Esophagus squamous epithelium (tissue), 4 donors: ENCODE measurements at regions not wholly inside any gene's neighbourhood (a gene's known extent, or its start where the extent isn't known, plus 50 kb on each side); places are given as distances from the start of the nearest gene placed in this dataset.

Source experiments
- POLR2A ChIP-seq, 4 donors: fragments of 450-650 bp; IDR thresholded peaks; one replicate each; pipeline ENCODE4 v1.6.1; 2017; ENCODE audit warnings: antibody characterized with exemption in 4 of 4, mild to moderate bottlenecking in 4 of 4, moderate library complexity in 3 of 4
- TF ChIP-seq, protein P1 (sequence below), 6 experiments: fragments of 450-650 bp in 4 of 6; fragments of 200-600 bp in 2 of 6; sonication (generic) in 2 of 6; IDR thresholded peaks; one replicate each; pipeline ENCODE4 v1.5.1; 2016 to 2019; ENCODE audit warnings: antibody characterized with exemption in 6 of 6, mild to moderate bottlenecking in 4 of 6, moderate library complexity in 4 of 6

GRCh38 chr18:43870626-43871025 lies 593.3 kb upstream of the SYT4 start:
- TF ChIP-seq, protein P1, sequence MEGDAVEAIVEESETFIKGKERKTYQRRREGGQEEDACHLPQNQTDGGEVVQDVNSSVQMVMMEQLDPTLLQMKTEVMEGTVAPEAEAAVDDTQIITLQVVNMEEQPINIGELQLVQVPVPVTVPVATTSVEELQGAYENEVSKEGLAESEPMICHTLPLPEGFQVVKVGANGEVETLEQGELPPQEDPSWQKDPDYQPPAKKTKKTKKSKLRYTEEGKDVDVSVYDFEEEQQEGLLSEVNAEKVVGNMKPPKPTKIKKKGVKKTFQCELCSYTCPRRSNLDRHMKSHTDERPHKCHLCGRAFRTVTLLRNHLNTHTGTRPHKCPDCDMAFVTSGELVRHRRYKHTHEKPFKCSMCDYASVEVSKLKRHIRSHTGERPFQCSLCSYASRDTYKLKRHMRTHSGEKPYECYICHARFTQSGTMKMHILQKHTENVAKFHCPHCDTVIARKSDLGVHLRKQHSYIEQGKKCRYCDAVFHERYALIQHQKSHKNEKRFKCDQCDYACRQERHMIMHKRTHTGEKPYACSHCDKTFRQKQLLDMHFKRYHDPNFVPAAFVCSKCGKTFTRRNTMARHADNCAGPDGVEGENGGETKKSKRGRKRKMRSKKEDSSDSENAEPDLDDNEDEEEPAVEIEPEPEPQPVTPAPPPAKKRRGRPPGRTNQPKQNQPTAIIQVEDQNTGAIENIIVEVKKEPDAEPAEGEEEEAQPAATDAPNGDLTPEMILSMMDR (IDR thresholded peaks at IDR 0.05), result no peak
- TF ChIP-seq POLR2A (IDR thresholded peaks at IDR 0.05), result no peak
